Naive thymus-derived CD4-positive, alpha-beta T cell (primary cell): ENCODE measurements at regions not wholly inside any gene's neighbourhood (a gene's known extent, or its start where the extent isn't known, plus 50 kb on each side); places are given as distances from the start of the nearest gene placed in this dataset.
"Not testable (repeated sequence)": the region's sequence is repeated elsewhere in the genome, so short reads cannot be mapped to it uniquely, and the experiment has no call there.

Experiments
- ATAC-seq: fragments of 150-1000 bp; cut with Tn5 transposase; 2 replicates; pipeline ENCODE4 v1.10.0; 2021; ENCODE audit warnings: mild to moderate bottlenecking, moderate library complexity
- CTCF ChIA-PET: fragments of 350-600 bp; sonication (Branson Sonifier 250); formaldehyde crosslinking; loops from one replicate; lab custom pipeline; 2021; ENCODE audit warnings: antibody characterized with exemption; lab: Charles Lee
- POLR2A ChIA-PET: fragments of 350-600 bp; sonication (Branson Sonifier 250); formaldehyde crosslinking; loops from one replicate; lab custom pipeline; 2021; ENCODE audit warnings: antibody characterized with exemption, inconsistent platforms; lab: Charles Lee
- DNase-seq, 9 donors: peaks; one replicate each; pipeline versions ENCODE4 v3.0.0 to v3.0.0-alpha.2; 2020 to 2022; ENCODE audit warnings: mixed read lengths in 1 of 9
- H3K27ac ChIP-seq: one replicate; pipeline ENCODE4 v1.7.0; 2013; ENCODE audit warnings: mild to moderate bottlenecking, low read depth, low read length, moderate library complexity
- H3K27me3 ChIP-seq, 2 donors: one replicate each; pipeline ENCODE4 v1.7.0; 2013; ENCODE audit warnings: low read length in 2 of 2, mild to moderate bottlenecking in 2 of 2, moderate library complexity in 2 of 2; ENCODE audit not compliant: control insufficient read depth in 2 of 2, insufficient read depth in 2 of 2
- H3K36me3 ChIP-seq, 3 experiments: 1 replicate in 2 of 3; 2 replicates in 1 of 3; pipeline ENCODE4 v1.7.0; 2013; ENCODE audit warnings: low read length in 3 of 3, mild to moderate bottlenecking in 3 of 3, moderate library complexity in 1 of 3; ENCODE audit not compliant: insufficient read depth in 3 of 3, control insufficient read depth in 2 of 3
- H3K4me1 ChIP-seq, 2 donors: one replicate each; pipeline ENCODE4 v1.7.0; 2013; ENCODE audit warnings: low read length in 2 of 2, mild to moderate bottlenecking in 2 of 2, moderate library complexity in 1 of 2; ENCODE audit not compliant: control insufficient read depth in 2 of 2, insufficient read depth in 2 of 2
- H3K4me3 ChIP-seq: 2 replicates; pipeline ENCODE4 v1.7.0; 2013; ENCODE audit warnings: mild to moderate bottlenecking, low read length
- H3K9me3 ChIP-seq, 3 experiments: 1 replicate in 2 of 3; 2 replicates in 1 of 3; pipeline ENCODE4 v1.7.0; 2013; ENCODE audit warnings: low read length in 3 of 3; ENCODE audit not compliant: control insufficient read depth in 2 of 3
- H3K27ac Mint-ChIP-seq, 9 donors: one replicate each; pipeline ENCODE4 v1.8.0; 2020 to 2022; ENCODE audit warnings: mixed read lengths in 9 of 9, mild to moderate bottlenecking in 8 of 9, moderate library complexity in 5 of 9, inconsistent platforms in 2 of 9
- H3K27me3 Mint-ChIP-seq, 5 donors: one replicate each; pipeline ENCODE4 v1.8.0; 2021 to 2022; ENCODE audit warnings: mixed read lengths in 5 of 5, mild to moderate bottlenecking in 1 of 5
- H3K36me3 Mint-ChIP-seq, 5 donors: one replicate each; pipeline ENCODE4 v1.8.0; 2020 to 2022; ENCODE audit warnings: mixed read lengths in 5 of 5, mild to moderate bottlenecking in 3 of 5, inconsistent platforms in 1 of 5
- H3K4me1 Mint-ChIP-seq, 7 donors: one replicate each; pipeline ENCODE4 v1.8.0; 2020 to 2022; ENCODE audit warnings: mixed read lengths in 7 of 7, mild to moderate bottlenecking in 3 of 7, inconsistent platforms in 1 of 7
- H3K4me3 Mint-ChIP-seq, 10 donors: one replicate each; pipeline ENCODE4 v1.8.0; 2020 to 2022; ENCODE audit warnings: mild to moderate bottlenecking in 10 of 10, mixed read lengths in 10 of 10, moderate library complexity in 6 of 10, inconsistent platforms in 2 of 10
- H3K9me3 Mint-ChIP-seq, 11 donors: one replicate each; pipeline ENCODE4 v1.8.0; 2020 to 2022; ENCODE audit warnings: mixed read lengths in 11 of 11, mild to moderate bottlenecking in 4 of 11, inconsistent platforms in 1 of 11, moderate library complexity in 1 of 11
- intact Hi-C, 2 donors: fragments of 100-400 bp; cut with micrococcal nuclease; formaldehyde crosslinking; loops; one replicate each; pipeline ENCODE4 v1.15.1; 2023

DNA sequence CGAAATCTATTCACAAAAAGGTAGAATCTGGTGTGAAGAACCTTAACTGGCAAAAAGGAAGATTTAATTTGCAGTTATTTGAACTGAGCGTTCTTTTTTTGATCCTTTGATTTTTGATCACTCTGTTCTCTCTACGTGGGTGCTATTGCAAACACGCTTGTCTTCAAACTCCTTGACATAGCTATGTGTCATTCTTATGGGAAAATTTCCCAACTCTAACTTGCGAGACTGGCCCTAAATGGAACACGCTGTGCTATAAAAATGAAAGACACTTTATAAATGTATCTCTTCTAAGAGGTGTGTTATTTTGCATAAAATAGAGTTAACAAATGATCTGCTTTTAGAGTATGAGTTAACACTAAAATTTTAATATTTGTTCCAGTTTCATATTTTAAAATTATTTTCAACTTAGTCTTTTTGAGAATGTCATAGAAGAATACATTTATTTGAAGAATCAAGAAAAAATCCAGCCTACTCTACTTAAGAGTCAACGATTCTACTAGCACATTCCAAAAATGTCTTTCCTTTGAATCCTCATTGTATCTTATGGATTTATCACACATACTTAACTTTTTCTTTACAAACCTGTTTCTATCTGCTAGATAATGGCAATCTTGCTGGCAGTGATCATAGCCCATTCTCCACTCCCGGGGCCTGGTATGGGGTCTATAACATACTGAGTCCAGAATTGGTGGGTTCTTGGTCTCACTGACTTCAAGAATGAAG is 610.0 kb upstream of the TBL1XR1 start:
- Mint-ChIP-seq H3K4me1 (peaks cover 2 to 23% (median 18%) of the 10 kb centered on the region in 7 donors), H3K9me3 (peaks cover 0 to 5% (median 0%) of the 10 kb centered on the region in 11 donors), H3K4me3 (no peak overlapping the region), H3K36me3 (no peaks in the 10 kb centered on the region), H3K27ac (no peak overlapping the region), H3K27me3 (no peaks in the 10 kb centered on the region)
- ChIA-PET CTCF (no interaction called here), POLR2A (interaction anchor here (0.5 kb wide), 1 partner anchor 447 kb away, joined by 4 read pairs; no protein-coding TSS in a partner anchor)
- no peak overlapping the region for H3K27ac ChIP-seq
- H3K27me3 ChIP-seq = no peaks in the 10 kb centered on the region
- no peaks in the 10 kb centered on the region for H3K9me3 ChIP-seq
- H3K4me3 ChIP-seq = no peak overlapping the region
- no peaks in the 10 kb centered on the region for H3K36me3 ChIP-seq
- peaks cover 0 to 14% of the 10 kb centered on the region in 2 donors for H3K4me1 ChIP-seq
- DNase-seq (no peak), ATAC-seq (no peak)
- intact Hi-C loops = no loop called here

DNA sequence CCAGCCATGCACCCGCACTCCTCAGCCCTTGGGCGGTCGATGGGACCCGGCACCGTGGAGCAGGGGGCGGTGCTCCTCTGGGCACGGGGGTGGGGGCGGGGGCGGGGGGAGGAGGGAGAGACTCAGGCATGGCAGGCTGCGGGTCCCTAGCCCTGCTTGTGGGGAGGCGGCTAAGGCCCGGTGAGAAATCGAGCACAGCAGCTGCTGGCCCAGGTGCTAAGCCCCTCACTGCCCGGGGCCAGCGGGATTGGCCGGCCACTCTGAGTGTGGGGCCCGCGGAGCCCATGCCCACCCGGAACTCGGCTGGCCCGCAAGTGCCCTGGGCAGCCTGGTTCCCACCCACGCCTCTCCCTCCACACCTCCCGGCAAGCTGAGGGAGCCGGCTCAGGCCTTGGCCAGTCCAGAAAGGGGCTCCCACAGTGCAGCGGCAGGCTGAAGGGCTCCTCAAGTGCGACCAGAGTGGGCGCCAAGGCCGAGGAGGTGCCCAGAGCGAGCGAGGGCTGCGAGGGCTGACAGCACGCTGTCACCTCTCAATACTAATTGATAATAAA is 611.7 kb upstream of the TBL1XR1 start:
- H3K4me3 Mint-ChIP-seq, ATAC-seq, CTCF ChIA-PET, H3K27ac Mint-ChIP-seq, H3K9me3 ChIP-seq, H3K36me3 Mint-ChIP-seq, H3K36me3 ChIP-seq, H3K27me3 Mint-ChIP-seq, H3K27me3 ChIP-seq, POLR2A ChIA-PET, H3K27ac ChIP-seq, DNase-seq, H3K4me3 ChIP-seq, intact Hi-C loops, H3K9me3 Mint-ChIP-seq: not testable (repeated sequence)
- peaks cover 2 to 23% (median 18%) of the 10 kb centered on the region in 7 donors for H3K4me1 Mint-ChIP-seq
- H3K4me1 ChIP-seq = peaks cover 0 to 14% of the 10 kb centered on the region in 2 donors

DNA sequence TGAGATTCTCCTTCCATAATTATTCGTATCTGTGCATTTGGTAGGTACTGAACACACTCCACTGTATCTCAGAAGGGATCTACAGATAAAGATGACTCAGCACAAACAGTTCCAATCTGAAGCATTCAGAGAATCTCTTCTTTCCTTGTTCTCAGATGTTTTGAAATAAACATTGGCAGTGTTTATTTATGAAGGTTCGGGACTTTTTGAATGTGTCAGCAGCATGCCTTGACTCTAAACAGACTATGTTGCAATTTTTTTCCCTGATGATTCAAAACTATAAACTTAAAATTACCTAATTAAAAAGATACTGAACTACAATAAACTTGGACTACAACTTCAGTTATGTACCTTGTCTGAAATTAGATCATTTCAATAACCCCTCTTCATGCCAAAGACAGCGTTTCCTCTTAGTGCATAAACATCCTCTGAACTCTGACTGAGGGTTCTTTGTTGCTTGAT is 612.9 kb upstream of the TBL1XR1 start:
- Mint-ChIP-seq H3K27ac (peak overlapping the region in 6 of 9 donors; percentile 8 to 77 (median 38)), H3K36me3 (no peaks in the 10 kb centered on the region), H3K4me3 (peak overlapping the region in 6 of 10 donors; percentile 5 to 73 (median 36)), H3K9me3 (peaks cover 0 to 5% (median 0%) of the 10 kb centered on the region in 11 donors), H3K27me3 (no peaks in the 10 kb centered on the region), H3K4me1 (peaks cover 2 to 23% (median 18%) of the 10 kb centered on the region in 7 donors)
- Histone ChIP-seq H3K4me1 (peaks cover 0 to 14% of the 10 kb centered on the region in 2 donors), H3K9me3 (no peaks in the 10 kb centered on the region), H3K27ac (no peak overlapping the region), H3K4me3 (no peak overlapping the region), H3K27me3 (no peaks in the 10 kb centered on the region), H3K36me3 (no peaks in the 10 kb centered on the region)
- POLR2A ChIA-PET = no interaction called here
- ATAC-seq (no peak), DNase-seq (peak in 5 of 9 donors; percentile 5 to 26 (median 14))
- CTCF ChIA-PET = no interaction called here
- intact Hi-C loops = no loop called here

DNA sequence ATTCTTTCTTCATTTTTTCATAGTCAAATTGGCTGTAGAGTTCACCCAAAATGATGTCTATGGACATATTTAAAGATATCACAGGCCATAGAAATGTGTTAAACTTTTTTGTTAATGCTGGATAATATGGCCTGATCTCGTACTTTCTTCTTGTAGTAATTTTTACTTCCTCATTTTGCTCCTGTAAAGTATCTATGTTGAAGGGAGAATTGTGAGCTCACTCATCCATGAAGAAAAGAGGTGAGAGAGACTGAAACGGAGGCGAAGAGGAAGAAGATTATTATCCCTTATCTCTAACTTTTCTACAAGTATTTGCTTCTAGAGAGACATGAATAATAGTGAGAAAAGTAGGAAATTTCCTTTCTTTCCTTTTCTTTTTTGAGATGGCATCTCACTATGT is 613.8 kb upstream of the TBL1XR1 start:
- Mint-ChIP-seq H3K27me3 (no peaks in the 10 kb centered on the region), H3K27ac (peak overlapping the region in 4 of 9 donors; percentile 10 to 72 (median 56)), H3K36me3 (no peaks in the 10 kb centered on the region), H3K4me1 (peaks cover 2 to 23% (median 18%) of the 10 kb centered on the region in 7 donors), H3K4me3 (peak overlapping the region in 1 of 10 donors; percentile 43), H3K9me3 (peaks cover 0 to 5% (median 0%) of the 10 kb centered on the region in 11 donors)
- no peaks in the 10 kb centered on the region for H3K27me3 ChIP-seq
- intact Hi-C loops = no loop called here
- peaks cover 0 to 14% of the 10 kb centered on the region in 2 donors for H3K4me1 ChIP-seq
- ATAC-seq (no peak), DNase-seq (no peak)
- ChIA-PET CTCF (no interaction called here), POLR2A (interaction anchor here (0.6 to 1.1 kb wide), 2 partner anchors 8 to 18 kb away, joined by 3 read pairs; no protein-coding TSS in a partner anchor)
- no peak overlapping the region for H3K27ac ChIP-seq
- H3K4me3 ChIP-seq = no peak overlapping the region
- H3K9me3 ChIP-seq = no peaks in the 10 kb centered on the region
- no peaks in the 10 kb centered on the region for H3K36me3 ChIP-seq

DNA sequence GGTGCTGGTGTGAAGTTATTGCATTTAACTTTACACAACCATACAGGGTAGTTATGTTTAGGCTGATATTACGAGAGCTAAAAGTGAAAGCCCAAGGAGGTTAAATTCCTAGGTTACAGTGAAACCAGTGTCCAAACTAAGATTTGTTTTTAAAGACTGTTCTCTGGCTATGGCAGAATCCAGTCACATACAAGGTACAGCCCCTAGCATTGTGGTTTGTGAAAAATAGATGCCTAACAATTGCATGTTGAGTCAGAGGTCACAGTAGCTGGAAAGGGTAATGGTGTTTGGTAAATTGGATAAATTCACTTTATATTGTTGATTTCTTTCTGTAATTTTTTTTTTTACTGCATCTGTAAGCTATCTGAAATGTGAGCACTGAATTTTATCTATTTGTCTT is 614.6 kb upstream of the TBL1XR1 start:
- Mint-ChIP-seq H3K4me3 (no peak overlapping the region), H3K9me3 (peaks cover 0 to 5% (median 0%) of the 10 kb centered on the region in 11 donors), H3K4me1 (peaks cover 2 to 23% (median 18%) of the 10 kb centered on the region in 7 donors), H3K36me3 (no peaks in the 10 kb centered on the region), H3K27me3 (no peaks in the 10 kb centered on the region), H3K27ac (no peak overlapping the region)
- ChIA-PET POLR2A (interaction anchor here (1.1 kb wide), 1 partner anchor 9 kb away, joined by 3 read pairs; no protein-coding TSS in a partner anchor), CTCF (interaction anchor here (0.6 kb wide), 1 partner anchor 200 kb away, joined by 3 read pairs; no protein-coding TSS in a partner anchor)
- H3K36me3 ChIP-seq = no peaks in the 10 kb centered on the region
- peaks cover 0 to 14% of the 10 kb centered on the region in 2 donors for H3K4me1 ChIP-seq
- H3K27me3 ChIP-seq = no peaks in the 10 kb centered on the region
- no peak overlapping the region for H3K27ac ChIP-seq
- intact Hi-C loops = no loop called here
- no peaks in the 10 kb centered on the region for H3K9me3 ChIP-seq
- ATAC-seq (no peak), DNase-seq (no peak)
- H3K4me3 ChIP-seq = no peak overlapping the region

DNA sequence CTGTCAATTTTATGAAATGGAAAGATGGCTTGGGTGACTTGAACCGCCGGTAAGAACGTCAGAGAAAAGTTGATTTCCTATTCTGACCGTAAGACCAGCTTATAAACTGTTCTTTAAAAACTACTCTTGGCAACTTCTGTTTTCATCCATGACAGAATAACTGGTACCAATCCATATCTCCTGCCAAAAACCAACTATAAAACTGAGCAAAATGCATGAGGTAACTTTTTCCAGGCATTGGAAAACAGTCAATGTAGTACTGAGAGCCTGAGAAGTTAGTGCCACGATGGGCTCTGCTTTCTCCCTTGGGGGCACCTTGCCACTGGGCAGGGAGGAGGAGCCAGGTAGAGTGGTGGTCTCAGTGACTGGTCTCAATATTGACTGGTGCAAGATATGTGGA is 615.2 kb upstream of the TBL1XR1 start:
- Mint-ChIP-seq H3K27ac (peak overlapping the region in 3 of 9 donors; percentile 5 to 37 (median 19)), H3K4me1 (peaks cover 2 to 23% (median 18%) of the 10 kb centered on the region in 7 donors), H3K9me3 (peaks cover 0 to 5% (median 0%) of the 10 kb centered on the region in 11 donors), H3K36me3 (no peaks in the 10 kb centered on the region), H3K4me3 (no peak overlapping the region), H3K27me3 (no peaks in the 10 kb centered on the region)
- Histone ChIP-seq H3K36me3 (no peaks in the 10 kb centered on the region), H3K4me1 (peaks cover 0 to 14% of the 10 kb centered on the region in 2 donors), H3K27ac (no peak overlapping the region), H3K9me3 (no peaks in the 10 kb centered on the region), H3K27me3 (no peaks in the 10 kb centered on the region), H3K4me3 (no peak overlapping the region)
- intact Hi-C loops = no loop called here
- DNase-seq = no peak
- ChIA-PET POLR2A (no interaction called here), CTCF (no interaction called here)
- no peak for ATAC-seq
